Suprapubic skin (tissue), 3 donors: ENCODE measurements at regions not wholly inside any gene's neighbourhood (a gene's known extent, or its start where the extent isn't known, plus 50 kb on each side); places are given as distances from the start of the nearest gene placed in this dataset.

Experiments
- EP300 ChIP-seq: sonication (generic); formaldehyde crosslinking; IDR thresholded peaks from one replicate; pipeline ENCODE4 v1.6.1; 2017; ENCODE audit warnings: antibody characterized with exemption
- POLR2A ChIP-seq, 2 donors: fragments of 450-650 bp; IDR thresholded peaks; one replicate each; pipeline ENCODE4 v1.6.1; 2017; ENCODE audit warnings: antibody characterized with exemption in 2 of 2, mild to moderate bottlenecking in 2 of 2, moderate library complexity in 2 of 2
- TF ChIP-seq, protein P1 (sequence below), 2 donors: fragments of 200-600 bp in 1 of 2; fragments of 450-650 bp in 1 of 2; sonication (generic) in 1 of 2; IDR thresholded peaks; one replicate each; pipeline ENCODE4 v1.5.1; 2016 to 2019; ENCODE audit warnings: antibody characterized with exemption in 2 of 2, mild to moderate bottlenecking in 1 of 2, moderate library complexity in 1 of 2

DNA sequence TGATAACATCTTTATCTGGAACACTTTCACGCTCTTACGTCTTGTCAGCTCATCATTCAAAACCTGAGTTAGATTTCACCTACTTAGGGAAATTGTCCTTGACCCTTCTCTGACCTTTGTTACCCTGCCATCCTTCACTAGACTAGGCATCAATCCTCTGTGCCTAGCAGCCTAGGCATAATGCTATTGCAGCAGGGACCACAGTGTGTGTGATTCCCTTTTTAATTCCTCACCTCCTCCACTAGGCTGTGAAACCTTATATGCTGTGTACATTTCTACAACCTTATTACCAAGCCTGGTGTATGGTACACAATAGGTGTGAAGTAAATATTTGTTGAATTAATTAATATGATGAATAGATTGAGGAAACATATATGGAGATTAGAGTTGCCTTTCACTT is 66.7 kb upstream of the DEFB112 start:
- TF ChIP-seq, protein P1, sequence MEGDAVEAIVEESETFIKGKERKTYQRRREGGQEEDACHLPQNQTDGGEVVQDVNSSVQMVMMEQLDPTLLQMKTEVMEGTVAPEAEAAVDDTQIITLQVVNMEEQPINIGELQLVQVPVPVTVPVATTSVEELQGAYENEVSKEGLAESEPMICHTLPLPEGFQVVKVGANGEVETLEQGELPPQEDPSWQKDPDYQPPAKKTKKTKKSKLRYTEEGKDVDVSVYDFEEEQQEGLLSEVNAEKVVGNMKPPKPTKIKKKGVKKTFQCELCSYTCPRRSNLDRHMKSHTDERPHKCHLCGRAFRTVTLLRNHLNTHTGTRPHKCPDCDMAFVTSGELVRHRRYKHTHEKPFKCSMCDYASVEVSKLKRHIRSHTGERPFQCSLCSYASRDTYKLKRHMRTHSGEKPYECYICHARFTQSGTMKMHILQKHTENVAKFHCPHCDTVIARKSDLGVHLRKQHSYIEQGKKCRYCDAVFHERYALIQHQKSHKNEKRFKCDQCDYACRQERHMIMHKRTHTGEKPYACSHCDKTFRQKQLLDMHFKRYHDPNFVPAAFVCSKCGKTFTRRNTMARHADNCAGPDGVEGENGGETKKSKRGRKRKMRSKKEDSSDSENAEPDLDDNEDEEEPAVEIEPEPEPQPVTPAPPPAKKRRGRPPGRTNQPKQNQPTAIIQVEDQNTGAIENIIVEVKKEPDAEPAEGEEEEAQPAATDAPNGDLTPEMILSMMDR (IDR thresholded peaks at IDR 0.05) = no peak
- TF ChIP-seq EP300 (no peak), POLR2A (IDR thresholded peaks at IDR 0.05) (no peak)
